Ovary (tissue), 7 donors: ENCODE measurements at regions not wholly inside any gene's neighbourhood (a gene's known extent, or its start where the extent isn't known, plus 50 kb on each side); places are given as distances from the start of the nearest gene placed in this dataset.
"Not testable (repeated sequence)": the region's sequence is repeated elsewhere in the genome, so short reads cannot be mapped to it uniquely, and the experiment has no call there.

ENCODE experiments used
- DNase-seq, 5 donors: peaks; one replicate each; pipeline ENCODE4 v3.0.0-alpha.2; 2019 to 2020
- H3K27ac ChIP-seq, 2 donors: fragments of 200-600 bp; one replicate each; pipeline versions ENCODE4 v1.5.1 to v1.8.0; 2019 to 2022
- H3K27me3 ChIP-seq: fragments of 200-600 bp; one replicate; pipeline ENCODE4 v1.8.0; 2022
- H3K36me3 ChIP-seq: fragments of 200-600 bp; sonication (generic); one replicate; pipeline ENCODE4 v1.5.1; 2019
- H3K4me1 ChIP-seq: one replicate; pipeline ENCODE4 v1.8.1; 2013; ENCODE audit warnings: mild to moderate bottlenecking, moderate library complexity; ENCODE audit not compliant: insufficient read depth
- H3K4me3 ChIP-seq: fragments of 200-600 bp; sonication (generic); one replicate; pipeline ENCODE4 v1.5.1; 2017
- H3K9me3 ChIP-seq, 2 donors: fragments of 200-600 bp in 1 of 2; sonication (generic) in 1 of 2; one replicate each; pipeline versions ENCODE4 v1.5.1 to v1.8.1; 2013 to 2019; ENCODE audit warnings: mild to moderate bottlenecking in 1 of 2, moderate library complexity in 1 of 2
- CTCF ChIP-seq, 3 donors: fragments of 450-650 bp in 2 of 3; fragments of 200-600 bp in 1 of 3; IDR thresholded peaks; one replicate each; pipeline versions ENCODE4 v1.5.1 to v1.8.0; 2016 to 2022; ENCODE audit warnings: antibody characterized with exemption in 3 of 3, mild to moderate bottlenecking in 1 of 3
- EP300 ChIP-seq: sonication (generic); formaldehyde crosslinking; IDR thresholded peaks from one replicate; pipeline ENCODE4 v1.6.1; 2017; ENCODE audit warnings: antibody characterized with exemption
- POLR2A ChIP-seq: fragments of 450-650 bp; IDR thresholded peaks from one replicate; pipeline ENCODE4 v1.6.1; 2017; ENCODE audit warnings: antibody characterized with exemption, mild to moderate bottlenecking, moderate library complexity
- WGBS, 3 donors: extraction: QIAGEN DNeasy Blood & Tissue Kit in 1 of 3; methylation state at CpG; one replicate each; pipeline versions ENCODE4 v1.1.5 to v1.1.7; 2013 to 2017; 5-methylcytosine and 5-hydroxymethylcytosine counted together
- intact Hi-C, 4 donors: fragments of 100-400 bp; cut with DNase I; formaldehyde crosslinking; loops; one replicate each; pipeline versions ENCODE4 v1.11.0 to v1.15.1; 2022 to 2023
- donor health status: DM: no; HTN: no; CAD: no; lungs with moderate emphysema.
- donor health status: DM: no; HTN: no; CAD: no.
- donor health status: Bipolar disorder and iron deficiency.
- donor health status: DM: no; HTN: no; CAD: no.
- donor health status: DM: yes; HTN: yes; CAD: no.

- WGBS, 3 donors: 57 to 70% (median 65%) methylated on average over 3 of the region's 3 CpGs
- intact Hi-C loops: no loop called here
- Histone ChIP-seq H3K4me3 (no peak overlapping the region), H3K36me3 (no peaks in the 10 kb centered on the region), H3K4me1 (no peaks in the 10 kb centered on the region), H3K9me3 (no peaks in the 10 kb centered on the region), H3K27ac (no peak overlapping the region), H3K27me3 (peaks cover 2% of the 10 kb centered on the region)
- no peak for DNase-seq
- TF ChIP-seq EP300: no peak
- TF ChIP-seq POLR2A: no peak
- no peak for TF ChIP-seq CTCF (IDR thresholded peaks at IDR 0.05)
Observed at GRCh38 chr2:194465641-194466040, 1191.4 kb upstream of the SLC39A10 start.

- H3K4me3 ChIP-seq: no peak overlapping the region
- intact Hi-C loops: no loop called here
- no peaks in the 10 kb centered on the region for H3K4me1 ChIP-seq
- 63 to 70% (median 65%) methylated on average over 8 of the region's 8 CpGs for WGBS, 3 donors
- H3K27me3 ChIP-seq: peaks cover 2% of the 10 kb centered on the region
- TF ChIP-seq POLR2A: no peak
- TF ChIP-seq CTCF (IDR thresholded peaks at IDR 0.05): no peak
- TF ChIP-seq EP300: no peak
- H3K36me3 ChIP-seq: no peaks in the 10 kb centered on the region
- H3K9me3 ChIP-seq: no peaks in the 10 kb centered on the region
- no peak overlapping the region for H3K27ac ChIP-seq
- DNase-seq: no peak
Observed at GRCh38 chr2:194464964-194465638, 1191.9 kb upstream of the SLC39A10 start.

- H3K4me3 ChIP-seq, H3K27ac ChIP-seq, H3K27me3 ChIP-seq, H3K36me3 ChIP-seq, intact Hi-C loops, H3K9me3 ChIP-seq, DNase-seq, H3K4me1 ChIP-seq: not testable (repeated sequence)
- WGBS, 3 donors: 45 to 50% (median 50%) methylated on average over 2 of the region's 2 CpGs
Observed at GRCh38 chr2:194462883-194463282, 1194.1 kb upstream of the SLC39A10 start.

- no peaks in the 10 kb centered on the region for H3K4me1 ChIP-seq
- TF ChIP-seq CTCF (IDR thresholded peaks at IDR 0.05) (no peak), EP300 (no peak), POLR2A (no peak)
- H3K4me3 ChIP-seq: no peak overlapping the region
- no peak overlapping the region for H3K27ac ChIP-seq
- no peaks in the 10 kb centered on the region for H3K36me3 ChIP-seq
- no peak for DNase-seq
- 53 to 56% (median 53%) methylated on average over 2 of the region's 2 CpGs for WGBS, 3 donors
- intact Hi-C loops: no loop called here
- no peaks in the 10 kb centered on the region for H3K9me3 ChIP-seq
- no peaks in the 10 kb centered on the region for H3K27me3 ChIP-seq
Observed at GRCh38 chr2:194455358-194455757, 1201.7 kb upstream of the SLC39A10 start.

GRCh38 chr2:194452504-194452903 lies 1204.5 kb upstream of the SLC39A10 start:
- H3K27me3 ChIP-seq: no peaks in the 10 kb centered on the region
- H3K4me1 ChIP-seq: no peaks in the 10 kb centered on the region
- H3K9me3 ChIP-seq: no peaks in the 10 kb centered on the region
- WGBS, 3 donors: 74 to 87% (median 78%) methylated on average over 5 of the region's 5 CpGs
- no peak for DNase-seq
- H3K4me3 ChIP-seq: no peak overlapping the region
- intact Hi-C loops: no loop called here
- no peaks in the 10 kb centered on the region for H3K36me3 ChIP-seq
- H3K27ac ChIP-seq: no peak overlapping the region
- no peak for TF ChIP-seq CTCF (IDR thresholded peaks at IDR 0.05)
- TF ChIP-seq EP300: no peak
- TF ChIP-seq POLR2A: no peak
